OCI-LY3 (cell line): ENCODE measurements at regions not wholly inside any gene's neighbourhood (a gene's known extent, or its start where the extent isn't known, plus 50 kb on each side); places are given as distances from the start of the nearest gene placed in this dataset.

Experiments
- EZH2phosphoT487 ChIP-seq: fragments of 200-600 bp; shearing (Covaris generic); IDR thresholded peaks from 2 replicates; pipeline ENCODE4 v1.6.1; 2018; ENCODE audit warnings: antibody characterized with exemption, mixed run types, low read depth
- TF ChIP-seq, protein P1 (sequence below): fragments of 200-600, 300-600 bp; sonication (generic); IDR thresholded peaks from 2 replicates; pipeline ENCODE4 v1.5.1; 2014; ENCODE audit warnings: antibody characterized with exemption, low read length, low read depth

GRCh38 chr15:93294896-93295295, 205.9 kb upstream of the RGMA start:
- TF ChIP-seq, protein P1, sequence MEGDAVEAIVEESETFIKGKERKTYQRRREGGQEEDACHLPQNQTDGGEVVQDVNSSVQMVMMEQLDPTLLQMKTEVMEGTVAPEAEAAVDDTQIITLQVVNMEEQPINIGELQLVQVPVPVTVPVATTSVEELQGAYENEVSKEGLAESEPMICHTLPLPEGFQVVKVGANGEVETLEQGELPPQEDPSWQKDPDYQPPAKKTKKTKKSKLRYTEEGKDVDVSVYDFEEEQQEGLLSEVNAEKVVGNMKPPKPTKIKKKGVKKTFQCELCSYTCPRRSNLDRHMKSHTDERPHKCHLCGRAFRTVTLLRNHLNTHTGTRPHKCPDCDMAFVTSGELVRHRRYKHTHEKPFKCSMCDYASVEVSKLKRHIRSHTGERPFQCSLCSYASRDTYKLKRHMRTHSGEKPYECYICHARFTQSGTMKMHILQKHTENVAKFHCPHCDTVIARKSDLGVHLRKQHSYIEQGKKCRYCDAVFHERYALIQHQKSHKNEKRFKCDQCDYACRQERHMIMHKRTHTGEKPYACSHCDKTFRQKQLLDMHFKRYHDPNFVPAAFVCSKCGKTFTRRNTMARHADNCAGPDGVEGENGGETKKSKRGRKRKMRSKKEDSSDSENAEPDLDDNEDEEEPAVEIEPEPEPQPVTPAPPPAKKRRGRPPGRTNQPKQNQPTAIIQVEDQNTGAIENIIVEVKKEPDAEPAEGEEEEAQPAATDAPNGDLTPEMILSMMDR, result no peak
- TF ChIP-seq EZH2phosphoT487, result no peak
